Activated effector memory CD4-positive, alpha-beta T cell treated with Interleukin-2 at 50 U/mL for 16 hours (primary cell): ENCODE measurements at regions not wholly inside any gene's neighbourhood (a gene's known extent, or its start where the extent isn't known, plus 50 kb on each side); places are given as distances from the start of the nearest gene placed in this dataset.
A peak's percentile ranks its signal among the peaks of the same experiment; 100 is the strongest.

Experiments used
- DNase-seq: peaks from one replicate; pipeline ENCODE4 v3.0.0-alpha.2; 2020

DNA sequence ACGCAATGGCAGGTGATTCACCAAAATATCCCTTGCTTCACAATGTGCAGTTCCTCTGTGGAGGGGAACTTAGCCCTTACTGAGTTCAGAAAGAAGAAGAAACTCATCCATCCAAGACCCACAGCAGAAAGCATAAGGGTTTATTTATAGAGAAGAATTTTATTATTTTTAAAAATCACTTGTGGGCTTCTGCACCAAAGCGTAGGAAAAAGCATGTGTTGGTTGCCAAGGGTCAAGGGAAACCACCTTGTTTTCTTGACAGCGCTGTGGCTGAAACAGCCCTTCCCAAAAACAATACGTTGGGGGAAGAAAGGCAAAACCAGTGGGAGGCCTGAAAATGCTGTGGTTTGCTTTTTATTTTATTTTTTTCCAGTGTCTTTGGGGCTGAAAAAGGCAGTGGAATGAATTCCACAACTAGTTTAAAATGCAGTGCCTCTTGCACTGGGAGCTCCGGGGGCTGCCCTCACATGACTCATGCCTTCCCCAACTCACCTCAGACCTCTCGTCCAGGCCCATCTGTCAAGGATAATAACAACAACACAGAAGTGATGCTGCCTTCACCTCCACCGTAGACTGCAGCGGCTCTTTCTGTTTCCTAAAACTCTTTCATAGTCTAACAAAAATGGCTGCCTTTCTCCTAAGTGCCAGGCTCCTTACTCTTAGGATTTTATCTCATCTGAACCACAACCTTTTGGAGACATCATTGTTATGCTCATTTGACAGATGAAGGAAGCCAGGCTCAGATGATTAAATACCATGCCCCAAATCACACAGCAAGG is 224.2 kb upstream of the JUN start:
- DNase-seq, result no peak

DNA sequence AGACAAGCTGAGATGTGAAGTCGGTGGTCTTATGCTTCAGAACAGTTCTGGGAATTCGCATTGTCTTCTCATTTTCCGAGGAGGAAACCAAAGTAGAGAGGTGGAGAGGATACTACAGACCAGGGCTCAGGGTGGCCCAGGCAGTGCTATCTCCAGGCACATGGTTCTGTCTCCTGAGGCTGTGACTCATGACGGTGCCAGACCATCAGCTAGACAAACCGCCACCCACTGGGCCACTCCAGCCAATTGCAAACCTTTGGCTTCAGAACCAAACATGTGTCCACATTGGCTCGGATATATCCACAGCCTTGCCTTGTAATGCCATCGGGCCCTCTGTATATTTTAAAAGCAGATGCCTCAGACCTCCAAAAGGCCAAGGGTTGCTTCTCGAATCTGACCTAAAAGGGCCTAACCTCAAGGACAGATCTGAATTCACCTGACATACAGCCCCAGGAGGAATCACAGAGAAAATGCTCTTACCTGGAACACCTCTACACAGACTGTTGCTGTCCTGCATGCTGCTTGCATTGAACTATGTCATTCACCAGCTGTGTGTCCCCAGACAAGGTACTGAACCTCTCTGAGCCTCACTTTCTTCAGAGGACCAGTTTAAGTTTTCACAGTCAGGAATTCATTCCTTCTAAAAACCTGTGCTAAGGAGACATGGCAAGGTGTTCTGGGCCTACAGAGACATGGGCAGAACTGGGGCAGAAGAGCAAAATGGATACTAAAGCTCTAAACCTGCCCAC is 224.9 kb upstream of the JUN start:
- no peak for DNase-seq

DNA sequence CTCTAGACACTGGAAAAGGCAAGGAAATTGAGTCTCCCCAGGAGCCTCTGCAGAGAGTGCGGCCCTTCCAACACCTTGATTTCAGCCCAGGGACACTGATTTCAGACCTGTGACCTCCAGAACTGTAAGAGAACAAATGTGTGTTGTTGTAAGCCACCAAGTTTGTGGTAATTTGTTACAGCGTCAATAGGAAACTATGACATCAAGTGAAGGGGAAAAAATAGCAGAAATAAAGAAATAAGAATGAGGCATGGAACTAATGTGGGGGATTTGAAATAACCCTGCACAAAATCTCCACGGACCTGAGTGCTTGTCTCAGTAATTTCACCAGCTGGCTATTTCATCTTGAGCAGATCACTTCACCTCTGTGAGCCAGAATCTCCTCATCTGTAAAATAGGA is 227.8 kb upstream of the JUN start:
- no peak for DNase-seq

DNA sequence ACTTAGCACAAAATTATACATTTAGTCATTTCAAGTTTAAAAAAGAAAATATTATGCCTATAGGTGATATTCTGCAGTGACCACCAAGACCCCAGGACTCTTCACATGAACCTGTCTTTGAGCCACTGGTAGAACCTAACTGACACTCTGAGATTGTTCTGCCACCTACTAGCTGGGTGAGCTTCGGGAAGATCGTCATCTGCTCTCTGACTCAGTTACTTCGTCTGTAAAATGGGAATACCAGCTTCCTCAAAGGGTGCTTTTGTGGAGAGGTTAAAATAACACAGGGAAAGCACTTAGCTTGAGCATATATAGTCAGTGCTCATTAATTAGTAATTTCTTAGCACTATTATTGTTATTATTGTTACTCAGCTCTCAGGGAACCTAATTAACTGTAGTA is 228.5 kb upstream of the JUN start:
- DNase-seq, result no peak

DNA sequence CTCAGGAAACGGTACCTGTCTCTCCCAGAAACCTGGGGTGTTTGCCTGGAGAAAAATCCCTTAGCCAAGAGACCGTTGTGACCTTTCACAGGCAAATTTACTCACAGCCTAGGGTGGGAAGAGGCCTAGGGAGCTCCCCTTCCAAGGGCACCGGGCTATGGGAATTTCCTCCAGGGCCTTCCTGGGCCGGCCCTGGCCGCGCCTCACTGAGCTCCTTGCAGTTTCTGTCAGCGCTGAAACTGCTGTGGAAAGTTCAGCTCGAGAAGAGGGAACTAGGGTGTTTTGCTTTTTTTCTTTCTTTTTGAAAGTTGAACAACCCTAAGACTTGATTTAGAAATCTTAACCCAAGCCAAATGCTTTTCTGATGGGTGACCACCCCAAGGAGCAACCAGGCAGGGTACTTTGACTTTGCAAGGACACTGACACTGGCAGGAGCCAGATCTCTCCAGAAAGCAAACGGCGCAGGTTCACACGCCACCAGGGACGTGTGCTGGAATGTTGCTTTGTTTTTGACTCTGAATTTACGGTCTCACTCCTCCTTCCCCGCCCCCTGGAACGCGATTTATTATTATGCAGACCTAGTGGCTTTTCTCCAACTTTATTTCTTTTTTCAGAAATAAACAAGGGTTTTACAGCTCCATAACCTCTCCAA is 229.6 kb upstream of the JUN start:
- no peak for DNase-seq

DNA sequence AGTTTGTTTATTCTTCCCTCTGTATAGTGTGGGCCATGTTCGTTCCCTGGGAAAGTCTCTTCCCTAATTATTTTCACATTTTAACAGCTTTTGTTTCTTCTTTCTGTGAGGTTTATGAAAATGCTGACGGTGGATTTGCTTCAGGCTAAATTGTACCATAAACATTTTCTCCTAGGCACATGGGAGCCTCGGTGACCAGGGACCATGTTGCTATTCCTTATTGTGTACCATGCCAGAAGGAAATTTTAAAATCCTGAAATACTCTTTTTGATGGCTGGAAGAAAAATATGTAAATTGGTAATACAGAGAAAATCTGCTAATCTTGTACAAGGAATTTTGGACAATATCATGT is 230.1 kb upstream of the JUN start:
- DNase-seq, result no peak

DNA sequence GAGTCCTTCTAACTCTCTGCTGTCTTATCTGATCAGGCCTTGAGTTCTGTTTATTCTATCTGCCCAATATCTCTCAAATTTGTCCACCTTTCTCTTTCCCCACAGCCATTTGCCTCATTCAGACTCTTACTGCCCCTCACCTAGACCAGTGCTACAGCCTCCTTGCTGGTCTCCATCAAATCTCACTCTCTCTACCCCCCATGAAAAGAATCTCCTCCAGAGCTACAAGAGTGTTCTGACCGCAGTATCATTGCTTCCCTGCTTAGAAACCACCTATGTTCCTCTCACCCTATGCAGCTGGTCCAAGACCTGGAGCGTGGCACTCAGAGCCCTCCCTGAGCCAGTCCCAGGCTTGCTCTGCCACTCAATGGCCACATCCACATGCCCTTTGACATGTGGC is 231.0 kb upstream of the JUN start:
- no peak for DNase-seq

DNA sequence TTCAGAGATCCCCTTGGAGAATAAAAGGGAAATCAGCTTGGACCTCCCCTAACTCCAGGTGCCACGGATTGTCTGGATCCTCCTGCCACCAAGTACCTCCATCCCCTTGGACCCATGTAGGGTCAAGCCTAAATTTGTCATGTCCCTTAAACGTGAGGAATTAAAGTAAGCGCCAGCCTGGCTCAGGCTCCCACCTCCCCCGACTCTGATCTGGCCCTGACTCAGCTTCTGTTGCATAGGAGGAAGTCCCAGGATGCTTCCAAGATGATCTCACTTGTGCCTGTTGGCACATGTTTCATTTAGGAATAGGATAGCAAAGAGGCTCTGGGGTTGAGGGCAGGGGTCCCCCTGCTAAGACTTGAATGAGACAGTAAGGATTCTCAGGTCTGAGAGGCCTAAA is 231.9 kb upstream of the JUN start:
- no peak for DNase-seq

DNA sequence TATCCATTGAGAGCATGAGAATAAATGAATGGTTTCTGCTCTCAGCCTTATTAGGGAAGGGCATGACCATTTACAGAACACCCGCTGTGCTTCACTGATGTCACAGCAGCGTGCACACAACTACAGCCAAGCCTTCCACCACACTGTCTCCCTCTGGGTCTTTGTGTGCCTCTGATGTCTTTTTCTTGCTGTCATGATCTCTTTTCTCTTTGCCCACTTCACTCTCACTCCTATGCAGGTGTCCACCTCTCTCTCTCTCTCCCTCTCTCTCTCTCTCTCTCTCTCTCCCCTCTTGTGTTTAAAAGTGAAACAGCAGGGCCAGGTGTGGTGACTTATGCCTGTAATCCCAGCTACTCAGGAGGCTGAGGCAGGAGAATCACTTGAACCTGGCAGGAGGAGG is 232.5 kb upstream of the JUN start:
- no peak for DNase-seq

DNA sequence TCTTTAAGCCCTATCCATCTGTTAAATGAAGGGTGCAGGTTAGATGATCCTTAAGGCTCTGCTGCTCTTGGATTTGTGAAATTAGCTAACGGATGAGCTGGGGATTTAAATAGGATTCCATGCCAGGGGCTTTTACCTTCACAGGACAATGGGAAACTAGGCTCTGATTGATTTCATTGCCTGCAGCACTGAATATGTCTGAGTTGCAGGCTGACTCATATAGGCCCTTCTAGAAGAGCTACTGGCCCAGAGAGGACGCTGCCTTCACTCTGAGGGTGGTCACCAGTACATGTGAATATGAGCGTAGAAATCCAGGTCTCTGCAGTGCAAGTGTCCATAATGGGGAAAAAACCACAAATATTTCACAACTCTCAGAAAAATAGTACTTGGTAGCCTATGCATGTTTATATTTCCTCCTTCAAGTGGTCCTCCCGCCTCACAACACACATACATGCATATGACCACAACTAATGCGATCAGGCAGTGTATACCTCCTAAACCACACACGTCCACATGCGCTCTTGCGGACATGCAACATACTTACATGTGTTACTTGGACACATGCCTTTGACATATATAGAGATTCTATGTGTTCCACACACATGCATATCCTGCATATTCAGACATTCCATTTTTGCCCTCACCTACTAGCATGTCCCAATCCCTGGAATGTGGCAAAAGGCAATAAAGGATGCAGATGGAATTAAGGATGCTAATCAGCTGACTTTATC is 233.8 kb upstream of the JUN start:
- DNase-seq, result no peak

DNA sequence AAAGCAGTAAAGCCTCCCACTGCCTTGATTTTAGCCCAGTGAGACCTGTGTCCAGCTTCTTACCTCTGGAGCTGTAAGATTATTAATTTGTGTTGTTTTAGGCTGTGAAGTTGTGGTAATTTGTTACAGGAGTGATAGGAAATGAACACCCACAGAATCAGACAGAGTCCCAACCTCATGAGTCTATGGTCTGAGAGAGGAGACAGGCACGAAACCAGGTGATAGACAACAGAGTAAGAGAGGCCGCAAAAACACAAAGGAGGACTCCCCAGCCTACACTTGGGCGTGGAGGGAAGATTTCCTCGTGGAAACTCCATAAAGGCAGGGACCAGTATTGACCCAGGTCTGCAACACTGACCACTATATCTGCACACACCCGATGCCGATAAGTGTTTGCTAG is 234.6 kb upstream of the JUN start:
- DNase-seq, result no peak

DNA sequence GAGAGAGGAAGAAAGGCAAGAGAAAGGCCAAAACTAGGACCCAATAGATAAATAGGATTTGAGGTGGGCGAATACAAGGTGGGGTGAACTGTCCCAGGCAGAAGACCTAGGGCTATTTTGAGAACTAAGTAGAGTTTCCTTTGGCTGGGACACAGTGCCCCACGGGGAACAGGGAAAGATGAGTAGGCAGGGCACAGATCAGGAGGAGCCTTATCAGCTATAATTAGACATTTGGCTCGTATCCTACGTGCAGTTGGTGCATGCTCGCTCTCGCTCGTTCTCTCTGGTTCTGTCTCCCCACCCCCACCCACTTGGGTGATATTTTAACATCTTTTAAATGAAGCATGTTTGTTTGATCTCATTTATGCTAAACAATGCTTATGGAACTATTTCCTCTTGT is 235.0 kb upstream of the JUN start:
- no peak for DNase-seq

DNA sequence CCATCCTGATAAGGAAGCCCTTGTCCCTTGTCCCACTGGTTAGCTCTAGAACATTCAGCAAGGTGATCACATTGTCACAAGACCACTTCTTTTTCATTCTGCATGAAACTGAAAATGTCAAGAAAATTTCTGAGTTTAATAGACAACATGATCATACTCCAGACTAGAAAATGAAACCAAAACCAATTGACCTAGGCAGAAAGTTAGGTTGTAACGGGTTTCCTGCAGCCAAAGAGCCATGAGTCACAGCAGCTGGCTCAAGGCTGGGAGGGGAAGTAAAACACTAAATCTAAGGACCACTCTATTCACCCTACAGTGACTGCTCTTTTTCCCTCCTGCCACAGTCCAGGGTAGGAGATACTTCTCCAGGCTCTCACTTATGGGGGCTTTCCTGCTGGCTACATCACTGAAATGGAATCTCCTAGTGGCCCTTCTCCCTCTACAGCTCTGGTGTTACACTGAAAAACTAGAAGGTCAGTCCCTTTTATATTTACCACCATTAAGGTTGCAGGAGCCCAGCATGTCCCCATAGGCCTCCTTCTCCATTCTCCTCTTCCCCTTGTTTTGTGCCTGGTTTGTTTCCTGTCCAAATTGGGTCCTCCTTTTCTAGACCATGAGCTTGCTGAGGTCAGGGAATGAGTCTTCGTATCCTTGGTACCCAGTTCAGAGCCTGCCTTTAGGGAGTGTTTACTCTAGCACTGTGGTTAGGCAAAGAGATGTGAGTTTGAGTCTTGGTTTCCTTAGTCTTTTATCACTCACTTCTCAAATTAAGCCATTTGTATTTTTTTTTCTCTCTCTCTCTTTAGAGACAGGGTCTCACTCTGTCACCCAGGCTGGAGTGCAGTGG is 236.5 kb upstream of the JUN start:
- DNase-seq, result peak; percentile 16

DNA sequence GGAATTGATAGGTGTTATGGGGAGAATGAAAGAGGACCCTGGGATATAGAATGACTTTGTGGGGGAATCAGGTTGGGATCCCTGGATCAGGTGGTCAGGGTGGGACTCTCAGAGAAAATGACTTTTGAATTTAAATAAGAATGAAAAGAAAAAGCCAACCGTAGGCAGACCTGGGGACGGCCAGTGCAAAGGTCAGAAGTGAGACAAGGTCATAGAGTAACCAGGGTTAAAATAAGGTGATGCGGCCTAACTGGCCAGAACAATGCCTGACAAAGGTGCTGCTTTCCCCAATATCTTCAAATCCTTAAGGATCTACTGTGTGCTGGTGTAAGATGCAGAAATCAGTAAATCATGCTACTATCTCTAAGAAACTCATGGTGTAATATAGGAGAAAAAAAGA is 238.4 kb upstream of the JUN start:
- no peak for DNase-seq

DNA sequence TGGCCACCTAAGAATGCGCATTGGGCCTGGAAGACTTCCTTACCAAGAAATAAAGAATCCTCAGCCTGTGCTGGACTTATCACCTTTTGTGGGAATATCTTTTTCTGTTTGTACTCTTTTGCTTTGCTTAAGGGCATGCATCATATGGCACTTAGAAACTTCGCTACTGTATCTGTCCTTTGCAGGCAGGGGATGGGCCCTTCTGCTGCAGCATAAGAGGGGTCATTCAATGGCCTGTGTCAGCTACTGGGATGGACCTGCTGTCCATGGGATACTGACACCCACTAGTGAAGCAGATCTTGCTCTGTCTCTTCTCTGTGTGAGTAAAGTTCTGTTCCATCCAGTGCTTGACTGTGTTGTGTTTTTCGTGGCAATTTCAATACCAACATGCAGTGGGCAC is 239.0 kb upstream of the JUN start:
- DNase-seq, result no peak

DNA sequence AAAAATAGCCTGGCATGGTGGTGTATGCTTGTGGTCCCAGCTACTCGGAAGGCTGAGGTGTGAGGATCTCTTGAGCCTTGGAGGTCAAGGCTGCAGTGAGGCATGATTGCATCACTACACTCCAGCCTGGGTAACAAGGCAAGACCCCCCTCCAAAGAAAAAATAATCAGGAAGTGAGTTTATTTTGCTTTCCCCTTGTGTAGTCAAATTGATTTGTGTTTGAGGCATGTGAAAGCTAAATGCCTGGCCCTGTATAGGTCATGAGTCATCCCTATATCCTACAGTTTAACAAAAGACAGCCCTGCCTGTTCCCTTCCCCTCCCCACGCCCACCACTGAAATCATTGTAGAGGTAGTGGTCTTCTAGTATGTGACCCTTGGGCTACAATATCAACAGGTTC is 241.4 kb upstream of the JUN start:
- no peak for DNase-seq

DNA sequence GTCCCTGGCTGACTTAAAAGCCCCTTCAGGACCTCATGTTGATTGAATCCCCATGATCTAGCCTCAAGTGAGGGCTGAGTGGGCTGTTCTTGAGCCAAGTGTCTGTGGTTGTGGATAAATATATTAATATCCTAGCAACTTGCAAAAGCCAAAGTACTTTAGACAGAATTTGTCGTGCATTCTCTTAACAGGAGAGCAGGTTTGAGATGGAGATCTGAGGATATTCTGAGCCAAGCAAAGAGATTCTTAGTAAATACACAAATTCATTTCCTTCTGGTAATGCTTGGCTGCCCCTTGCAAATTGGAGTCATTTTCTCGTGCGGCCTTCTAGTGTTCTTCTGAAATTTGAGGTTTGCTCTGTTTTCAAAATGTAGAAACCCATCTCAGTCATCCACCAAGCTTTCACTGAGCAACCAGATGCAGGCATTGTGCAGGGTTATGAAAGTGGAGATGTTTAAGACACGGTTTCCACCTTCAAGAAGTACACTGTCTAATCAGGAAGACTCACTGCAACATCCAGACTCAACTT is 242.1 kb upstream of the JUN start:
- no peak for DNase-seq

DNA sequence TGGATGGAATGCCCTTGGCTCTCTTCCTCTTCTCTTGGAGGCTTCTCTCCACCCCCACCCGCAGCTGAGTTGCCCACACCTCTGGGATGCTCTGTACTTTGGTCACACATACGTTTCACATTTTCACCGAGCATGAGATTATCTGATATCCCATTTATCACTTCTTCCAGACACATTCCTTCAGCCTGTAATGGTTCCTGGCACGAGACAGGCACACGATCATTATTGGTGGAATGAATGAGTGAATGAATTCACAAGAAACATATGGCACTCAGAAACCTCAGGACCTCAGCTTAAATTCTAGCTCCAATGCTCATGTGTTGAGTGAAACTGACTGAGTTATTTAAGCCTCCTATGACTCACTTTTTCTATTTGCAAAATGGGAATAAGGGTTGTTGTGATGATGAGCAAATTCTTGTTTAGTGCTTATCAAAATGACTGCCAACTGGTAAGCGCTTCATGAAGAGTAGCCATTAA is 242.7 kb upstream of the JUN start:
- DNase-seq, result no peak

DNA sequence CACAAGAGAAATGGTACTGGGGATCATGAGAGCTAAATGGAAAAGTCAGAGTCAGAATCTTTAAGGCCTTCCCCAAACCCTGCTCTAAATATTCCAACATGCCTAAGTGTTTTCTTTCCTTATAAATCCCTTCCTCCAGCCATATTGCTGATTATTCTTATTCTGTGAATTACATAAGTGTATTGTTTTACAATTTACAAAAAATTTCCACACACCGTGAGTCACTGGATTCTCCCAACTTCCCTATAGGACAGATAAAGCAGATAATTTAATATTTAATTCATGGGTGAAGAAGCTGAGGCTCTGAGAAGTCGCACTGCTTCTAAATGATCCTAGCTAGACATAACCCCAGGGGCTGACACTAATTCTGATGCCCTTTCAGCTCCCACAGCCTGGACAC is 243.3 kb upstream of the JUN start:
- no peak for DNase-seq

DNA sequence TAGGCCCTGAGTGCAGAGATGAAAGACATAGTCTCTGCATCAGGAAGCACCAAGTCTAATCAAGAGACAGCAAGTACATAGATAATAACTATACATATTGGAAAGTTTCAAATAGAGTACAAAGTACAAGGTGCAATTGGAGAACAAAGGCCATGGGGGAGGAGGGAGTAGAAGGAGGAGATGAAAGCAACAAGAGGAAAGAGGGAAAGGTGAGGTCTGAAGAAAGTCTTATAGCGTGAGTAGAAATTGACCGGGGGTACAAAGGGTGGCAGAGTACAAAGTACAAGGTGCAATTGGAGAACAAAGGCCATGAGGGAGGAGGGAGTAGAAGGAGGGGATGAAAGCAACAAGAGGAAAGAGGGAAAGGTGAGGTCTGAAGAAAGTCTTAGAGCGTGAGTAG is 244.2 kb upstream of the JUN start:
- DNase-seq, result no peak

DNA sequence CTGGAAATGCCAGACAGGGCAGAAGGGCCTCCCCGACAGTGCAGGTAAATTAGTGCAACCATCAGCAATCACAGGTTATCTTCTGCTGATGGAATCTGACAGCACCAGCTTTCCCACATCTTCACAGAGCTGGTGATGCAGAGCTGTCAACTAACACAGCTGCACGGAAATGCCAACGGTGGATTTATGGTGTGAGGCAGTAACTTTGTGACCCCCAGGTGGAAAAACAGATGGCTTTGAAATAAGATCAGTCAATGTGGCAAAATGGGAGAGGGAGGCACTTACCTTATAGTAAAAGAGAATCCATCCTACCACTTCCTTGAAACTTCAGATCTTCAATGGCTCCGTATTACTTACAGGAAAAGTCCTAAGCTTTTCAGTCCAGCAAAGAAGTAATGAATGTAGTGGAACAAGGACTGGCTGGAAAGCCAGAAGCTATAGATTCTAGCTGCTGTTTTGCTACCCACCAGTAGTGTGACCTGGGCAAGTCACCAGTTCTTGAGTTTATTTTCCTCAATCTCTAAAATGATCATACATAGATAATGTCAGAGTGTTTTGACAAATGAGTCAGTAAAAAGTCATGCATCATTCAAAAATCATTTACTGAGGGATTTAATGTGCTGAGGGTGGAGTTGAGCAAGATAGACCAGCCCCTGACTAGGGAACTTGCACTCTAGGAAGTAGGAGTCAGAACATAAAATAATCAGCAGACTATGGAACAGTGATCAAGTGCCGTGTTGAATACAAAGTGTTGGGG is 245.7 kb upstream of the JUN start:
- no peak for DNase-seq

DNA sequence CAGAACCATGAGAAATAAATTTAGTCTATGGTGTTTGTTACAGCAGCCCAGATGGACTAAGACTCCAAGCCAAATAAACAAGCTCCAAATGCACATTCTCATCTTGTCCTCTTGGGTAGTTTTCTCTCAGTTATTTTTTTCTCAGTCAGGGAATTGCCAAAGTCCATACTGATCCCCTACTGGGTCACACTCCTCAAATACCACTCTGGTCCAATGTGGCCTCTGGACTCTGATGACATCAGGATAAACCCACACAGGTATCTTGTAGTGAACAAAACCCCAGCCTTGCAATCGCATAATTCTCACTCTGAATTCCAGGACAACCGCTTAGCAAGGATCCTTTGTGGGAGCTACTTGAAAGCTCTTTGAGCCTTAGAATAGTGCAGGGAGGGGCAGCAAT is 248.4 kb upstream of the JUN start:
- DNase-seq, result no peak
